Stimulated activated CD4-positive, alpha-beta T cell treated with anti-CD3 and anti-CD28 coated beads, Interleukin-12 subunit alpha, Interleukin-12 subunit beta, amount 100 ng/mL, for 24 hours (primary cell): ENCODE measurements at regions not wholly inside any gene's neighbourhood (a gene's known extent, or its start where the extent isn't known, plus 50 kb on each side); places are given as distances from the start of the nearest gene placed in this dataset.

Experiments
- DNase-seq, 2 experiments: peaks; one replicate each; pipeline ENCODE4 v3.0.0-alpha.2; 2020; ENCODE audit warnings: low read depth in 2 of 2

- DNase-seq: no peak
Observed at GRCh38 chr12:113766131-113766878, 199.8 kb downstream of the RBM19 start.

- DNase-seq: no peak
Observed at GRCh38 chr12:113764661-113765060, 201.5 kb downstream of the RBM19 start.

- DNase-seq: no peak
Observed at GRCh38 chr12:113762882-113763816, 203.0 kb downstream of the RBM19 start.

- no peak for DNase-seq
Observed at GRCh38 chr12:113762155-113762881, 203.8 kb downstream of the RBM19 start.

GRCh38 chr12:113759135-113759534 is 207.0 kb downstream of the RBM19 start:
- no peak for DNase-seq

GRCh38 chr12:113758165-113758924 is 207.8 kb downstream of the RBM19 start:
- DNase-seq: no peak

GRCh38 chr12:113757221-113758002 is 208.7 kb downstream of the RBM19 start:
- DNase-seq: no peak

GRCh38 chr12:113756609-113757008 is 209.5 kb downstream of the RBM19 start:
- DNase-seq: no peak

- no peak for DNase-seq
Observed at GRCh38 chr12:113755098-113755497, 211.0 kb downstream of the RBM19 start.

- DNase-seq: no peak
Observed at GRCh38 chr12:113751513-113751912, 214.6 kb downstream of the RBM19 start.

- no peak for DNase-seq
Observed at GRCh38 chr12:113749433-113749815, 216.7 kb downstream of the RBM19 start.

- DNase-seq: no peak
Observed at GRCh38 chr12:113748707-113749432, 217.3 kb downstream of the RBM19 start.

- no peak for DNase-seq
Observed at GRCh38 chr12:113747017-113747416, 219.1 kb downstream of the RBM19 start.

GRCh38 chr12:113744802-113745395 is 221.2 kb downstream of the RBM19 start:
- no peak for DNase-seq

GRCh38 chr12:113742801-113743200 is 223.3 kb downstream of the RBM19 start:
- no peak for DNase-seq

- no peak for DNase-seq
Observed at GRCh38 chr12:113740699-113741098, 225.4 kb downstream of the RBM19 start.

- DNase-seq: no peak
Observed at GRCh38 chr12:113735131-113735530, 231.0 kb downstream of the RBM19 start.

GRCh38 chr12:113734503-113734902 is 231.6 kb downstream of the RBM19 start:
- no peak for DNase-seq

GRCh38 chr12:113732916-113733315 is 233.2 kb downstream of the RBM19 start:
- no peak for DNase-seq

GRCh38 chr12:113727651-113728061 is 238.5 kb downstream of the RBM19 start:
- DNase-seq: no peak
